Activated naive CD8-positive, alpha-beta T cell treated with anti-CD3 and anti-CD28 coated beads, Interleukin-2, amount 50 U/mL, for 24 hours (primary cell): ENCODE measurements at regions not wholly inside any gene's neighbourhood (a gene's known extent, or its start where the extent isn't known, plus 50 kb on each side); places are given as distances from the start of the nearest gene placed in this dataset.
"Not testable (repeated sequence)": the region's sequence is repeated elsewhere in the genome, so short reads cannot be mapped to it uniquely, and the experiment has no call there.

Source experiments
- ATAC-seq: fragments of 150-1000 bp; cut with Tn5 transposase; one replicate; pipeline ENCODE4 v1.10.0; 2021
- DNase-seq: peaks from one replicate; pipeline ENCODE4 v3.0.0; 2021
- H3K27ac Mint-ChIP-seq: one replicate; pipeline ENCODE4 v1.8.0; 2021; ENCODE audit warnings: mild to moderate bottlenecking, mixed read lengths
- H3K27me3 Mint-ChIP-seq: one replicate; pipeline ENCODE4 v1.8.0; 2021; ENCODE audit warnings: mixed read lengths
- H3K36me3 Mint-ChIP-seq: one replicate; pipeline ENCODE4 v1.8.0; 2021; ENCODE audit warnings: low read depth, mixed read lengths
- H3K4me1 Mint-ChIP-seq: one replicate; pipeline ENCODE4 v1.8.0; 2021; ENCODE audit warnings: mixed read lengths
- H3K4me3 Mint-ChIP-seq: one replicate; pipeline ENCODE4 v1.8.0; 2021; ENCODE audit warnings: mild to moderate bottlenecking, moderate library complexity, mixed read lengths
- H3K9me3 Mint-ChIP-seq: one replicate; pipeline ENCODE4 v1.8.0; 2021; ENCODE audit warnings: mixed read lengths

DNA sequence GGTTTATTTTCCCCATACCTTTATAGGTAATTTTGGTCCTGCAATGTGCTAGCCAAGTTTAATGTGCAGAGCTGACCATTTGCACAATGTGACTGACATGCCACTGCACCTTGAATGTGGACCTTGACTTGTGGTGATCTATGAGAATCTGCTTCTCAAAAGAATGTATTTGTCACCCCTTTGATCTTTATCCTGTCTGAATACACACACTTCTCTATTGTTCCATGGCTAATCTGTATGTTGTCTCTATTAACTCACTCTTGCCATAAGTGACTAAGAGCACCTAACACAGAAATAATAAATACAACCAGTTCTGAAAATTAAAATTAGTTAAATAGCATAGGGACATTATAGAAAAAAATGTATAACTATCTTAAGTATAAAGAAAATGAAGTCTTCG is 1447.6 kb downstream of the RPIA start:
- H3K4me3 Mint-ChIP-seq, H3K27ac Mint-ChIP-seq, H3K27me3 Mint-ChIP-seq, H3K9me3 Mint-ChIP-seq, H3K36me3 Mint-ChIP-seq, ATAC-seq, H3K4me1 Mint-ChIP-seq, DNase-seq: not testable (repeated sequence)

DNA sequence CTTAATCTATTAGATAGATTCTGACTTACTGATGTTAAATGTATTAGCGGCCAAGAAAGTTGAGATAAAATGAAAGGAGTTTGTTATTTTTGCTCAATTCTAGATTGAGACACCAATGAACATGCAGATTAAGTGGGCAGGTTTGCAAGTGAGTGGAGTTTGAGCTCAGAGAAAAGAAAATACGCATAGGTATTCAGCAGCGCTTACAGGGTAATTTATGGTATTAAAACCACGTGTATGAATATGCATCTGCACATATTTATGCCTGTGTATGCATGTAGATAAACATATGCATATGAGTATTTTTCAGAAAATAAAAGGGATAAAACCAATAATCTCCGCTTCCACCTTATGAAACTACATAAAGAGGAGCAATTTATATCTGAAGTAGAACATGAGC is 1450.1 kb downstream of the RPIA start:
- not testable (repeated sequence) for H3K36me3 Mint-ChIP-seq, H3K4me3 Mint-ChIP-seq, H3K9me3 Mint-ChIP-seq, DNase-seq, ATAC-seq, H3K27ac Mint-ChIP-seq, H3K27me3 Mint-ChIP-seq, H3K4me1 Mint-ChIP-seq

DNA sequence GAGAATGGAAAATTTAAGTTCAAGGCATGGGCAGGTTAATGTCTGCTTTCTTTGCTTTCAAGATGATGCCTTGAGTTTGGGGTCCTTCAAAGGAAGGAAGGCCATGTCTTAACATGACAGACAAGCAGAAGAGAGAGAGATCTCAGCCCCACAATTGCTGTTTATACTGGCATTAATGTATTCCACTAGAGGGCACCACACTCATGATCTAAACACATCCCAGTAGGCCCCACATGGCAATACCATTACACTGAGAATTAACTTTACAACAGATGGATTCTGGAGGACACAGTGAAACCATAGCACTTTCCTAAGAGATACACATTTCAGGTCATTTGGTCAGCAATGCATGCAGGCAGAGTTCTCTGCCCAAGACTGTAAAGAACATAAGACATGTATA is 1460.3 kb downstream of the RPIA start:
- not testable (repeated sequence) for ATAC-seq, DNase-seq, H3K27me3 Mint-ChIP-seq, H3K4me1 Mint-ChIP-seq, H3K27ac Mint-ChIP-seq, H3K9me3 Mint-ChIP-seq, H3K36me3 Mint-ChIP-seq, H3K4me3 Mint-ChIP-seq

DNA sequence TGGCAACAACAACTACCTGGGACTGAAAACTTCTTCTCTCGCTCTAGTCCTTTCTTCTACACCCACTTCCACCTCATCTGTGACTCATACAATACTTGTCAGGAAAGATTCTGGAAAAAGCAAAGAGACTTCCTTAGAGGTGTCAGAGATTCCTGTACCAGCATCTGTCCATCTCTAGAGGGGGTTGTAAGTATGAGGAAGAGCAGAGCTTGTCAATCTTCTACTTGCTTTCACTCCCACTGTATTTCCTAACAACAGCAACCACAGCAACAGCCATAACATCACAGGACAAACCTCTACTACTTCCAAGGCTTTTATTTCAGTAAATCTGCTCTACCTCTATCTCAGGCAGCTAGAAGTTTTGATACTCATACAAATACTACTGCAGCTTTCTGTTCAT is 1479.5 kb downstream of the RPIA start:
- H3K9me3 Mint-ChIP-seq, H3K36me3 Mint-ChIP-seq, DNase-seq, ATAC-seq, H3K4me3 Mint-ChIP-seq, H3K4me1 Mint-ChIP-seq, H3K27ac Mint-ChIP-seq, H3K27me3 Mint-ChIP-seq: not testable (repeated sequence)

DNA sequence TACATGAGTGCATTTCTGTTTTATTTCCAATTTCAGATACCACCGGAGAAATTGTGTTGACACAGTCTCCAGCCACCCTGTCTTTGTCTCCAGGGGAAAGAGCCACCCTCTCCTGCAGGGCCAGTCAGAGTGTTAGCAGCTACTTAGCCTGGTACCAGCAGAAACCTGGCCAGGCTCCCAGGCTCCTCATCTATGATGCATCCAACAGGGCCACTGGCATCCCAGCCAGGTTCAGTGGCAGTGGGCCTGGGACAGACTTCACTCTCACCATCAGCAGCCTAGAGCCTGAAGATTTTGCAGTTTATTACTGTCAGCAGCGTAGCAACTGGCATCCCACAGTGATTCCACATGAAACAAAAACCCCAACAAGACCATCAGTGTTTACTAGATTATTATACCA is 1481.6 kb downstream of the RPIA start:
- H3K36me3 Mint-ChIP-seq, H3K4me1 Mint-ChIP-seq, H3K4me3 Mint-ChIP-seq, H3K9me3 Mint-ChIP-seq, H3K27me3 Mint-ChIP-seq, DNase-seq, H3K27ac Mint-ChIP-seq, ATAC-seq: not testable (repeated sequence)

DNA sequence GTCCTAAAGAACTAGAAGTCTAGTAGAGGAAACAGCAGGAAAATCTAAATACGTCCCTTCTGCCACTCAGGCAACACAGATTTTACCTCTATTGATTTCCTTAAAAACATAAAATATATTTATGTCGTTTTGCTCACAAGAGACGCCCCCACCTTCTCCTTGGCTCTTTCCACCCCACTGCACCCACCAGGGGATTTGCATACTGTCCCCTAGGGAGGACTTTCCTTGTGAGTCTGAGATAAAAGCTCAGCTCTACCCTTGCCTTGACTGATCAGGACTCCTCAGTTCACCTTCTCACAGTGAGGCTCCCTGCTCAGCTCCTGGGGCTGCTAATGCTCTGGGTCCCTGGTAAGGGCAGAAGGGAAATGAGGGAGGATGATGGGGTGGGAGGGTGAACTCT is 1488.1 kb downstream of the RPIA start:
- H3K9me3 Mint-ChIP-seq: not testable (repeated sequence)

DNA sequence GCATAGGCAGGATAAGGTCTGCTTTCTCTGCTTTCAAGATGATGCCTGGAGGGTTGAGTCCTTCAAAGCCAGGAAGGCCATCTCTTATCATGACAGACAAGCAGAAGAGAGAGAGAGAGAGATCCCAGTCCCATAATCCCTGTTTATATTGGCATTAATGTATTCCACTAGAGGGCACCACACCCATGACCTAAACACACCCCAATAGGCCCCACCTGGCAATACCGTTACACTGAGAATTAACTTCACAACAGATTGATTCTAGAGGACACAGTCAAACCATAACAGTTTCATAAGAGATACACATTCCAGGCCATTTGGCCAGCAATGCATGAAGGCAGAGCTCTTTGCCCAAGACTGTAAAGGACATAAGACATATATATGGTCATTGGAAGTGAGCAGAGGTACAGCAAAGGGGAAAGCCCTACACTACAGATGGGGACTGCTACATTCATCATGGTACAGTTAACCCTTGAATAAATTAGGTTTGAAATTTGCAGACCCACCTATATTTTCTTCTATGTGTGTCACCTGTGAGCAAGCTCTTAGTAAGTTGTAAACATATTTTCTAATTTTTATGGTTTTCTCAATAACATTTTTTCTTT is 1516.1 kb downstream of the RPIA start:
- ATAC-seq (no peak), DNase-seq (no peak)
- Mint-ChIP-seq H3K27ac (no peak overlapping the region), H3K9me3 (no peaks in the 10 kb centered on the region), H3K27me3 (no peaks in the 10 kb centered on the region), H3K4me1 (no peaks in the 10 kb centered on the region), H3K36me3 (no peaks in the 10 kb centered on the region), H3K4me3 (no peak overlapping the region)

More for the DNA sequence above, 1488.1 kb downstream of the RPIA start:
- not testable (repeated sequence) for H3K4me1 Mint-ChIP-seq, DNase-seq, H3K27me3 Mint-ChIP-seq, H3K36me3 Mint-ChIP-seq, H3K4me3 Mint-ChIP-seq, ATAC-seq, H3K27ac Mint-ChIP-seq

DNA sequence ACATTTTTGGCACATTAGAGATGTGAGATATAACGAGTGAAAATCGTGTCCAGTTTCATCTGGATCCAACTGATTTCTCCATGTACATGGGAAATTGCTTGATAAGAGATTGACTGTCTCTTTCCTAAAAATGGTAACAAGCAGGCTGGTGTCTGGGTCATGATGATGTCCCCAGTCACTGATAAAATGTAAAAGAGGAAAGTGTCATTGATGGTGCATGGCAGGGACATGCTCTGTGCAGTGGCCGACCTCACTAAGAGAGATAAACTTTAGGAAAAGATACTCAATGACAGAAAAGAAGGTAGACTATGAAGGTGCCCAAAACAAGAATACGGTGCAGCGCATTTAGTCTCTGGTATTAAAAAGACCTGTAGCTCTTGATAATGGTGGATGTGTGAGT is 1517.5 kb downstream of the RPIA start:
- no peaks in the 10 kb centered on the region for H3K4me1 Mint-ChIP-seq
- ATAC-seq (no peak), DNase-seq (no peak)
- H3K9me3 Mint-ChIP-seq: no peaks in the 10 kb centered on the region
- H3K36me3 Mint-ChIP-seq: no peaks in the 10 kb centered on the region
- H3K4me3 Mint-ChIP-seq: no peak overlapping the region
- no peaks in the 10 kb centered on the region for H3K27me3 Mint-ChIP-seq
- H3K27ac Mint-ChIP-seq: no peak overlapping the region

DNA sequence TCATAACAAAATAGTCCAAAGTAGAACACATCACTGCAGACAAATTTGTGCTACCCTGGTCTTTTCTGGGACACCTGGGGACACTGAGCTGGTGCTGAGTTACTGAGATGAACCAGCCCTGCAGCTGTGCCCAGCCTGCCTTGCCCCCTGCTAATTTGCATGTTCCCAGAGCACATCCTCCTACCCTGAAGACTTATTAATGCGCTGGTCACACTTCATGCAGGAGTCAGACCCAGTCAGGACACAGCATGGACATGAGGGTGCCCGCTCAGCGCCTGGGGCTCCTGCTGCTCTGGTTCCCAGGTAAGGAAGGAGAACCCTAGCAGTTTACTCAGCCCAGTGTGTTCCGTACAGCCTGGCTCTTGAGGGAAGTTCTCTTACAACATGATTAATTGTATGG is 1518.3 kb downstream of the RPIA start:
- Mint-ChIP-seq H3K4me3 (no peak overlapping the region), H3K27me3 (no peaks in the 10 kb centered on the region), H3K4me1 (no peaks in the 10 kb centered on the region), H3K9me3 (no peaks in the 10 kb centered on the region), H3K36me3 (no peaks in the 10 kb centered on the region), H3K27ac (no peak overlapping the region)
- no peak for ATAC-seq
- no peak for DNase-seq

DNA sequence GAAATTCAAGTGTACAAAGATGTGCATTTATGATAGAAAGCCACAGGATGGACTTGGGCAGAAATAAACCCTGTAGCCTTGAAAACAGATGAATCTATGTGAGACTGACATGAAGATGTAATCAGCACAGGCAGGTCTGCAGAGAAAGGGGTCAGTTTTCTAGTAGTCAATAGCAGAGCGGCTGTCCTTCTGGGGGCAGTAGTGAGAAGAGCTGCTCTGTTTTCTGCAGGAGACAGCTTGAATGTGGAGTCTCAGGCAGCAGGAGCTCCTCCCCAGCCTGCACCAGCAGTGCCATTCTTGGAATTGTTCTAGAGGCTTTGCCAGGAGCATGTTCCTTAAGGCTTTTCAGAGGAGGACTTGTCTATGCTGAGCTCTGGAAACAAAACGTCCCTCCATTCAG is 1524.4 kb downstream of the RPIA start:
- DNase-seq, H3K27me3 Mint-ChIP-seq, H3K36me3 Mint-ChIP-seq, H3K9me3 Mint-ChIP-seq, H3K4me1 Mint-ChIP-seq, H3K27ac Mint-ChIP-seq, ATAC-seq, H3K4me3 Mint-ChIP-seq: not testable (repeated sequence)

DNA sequence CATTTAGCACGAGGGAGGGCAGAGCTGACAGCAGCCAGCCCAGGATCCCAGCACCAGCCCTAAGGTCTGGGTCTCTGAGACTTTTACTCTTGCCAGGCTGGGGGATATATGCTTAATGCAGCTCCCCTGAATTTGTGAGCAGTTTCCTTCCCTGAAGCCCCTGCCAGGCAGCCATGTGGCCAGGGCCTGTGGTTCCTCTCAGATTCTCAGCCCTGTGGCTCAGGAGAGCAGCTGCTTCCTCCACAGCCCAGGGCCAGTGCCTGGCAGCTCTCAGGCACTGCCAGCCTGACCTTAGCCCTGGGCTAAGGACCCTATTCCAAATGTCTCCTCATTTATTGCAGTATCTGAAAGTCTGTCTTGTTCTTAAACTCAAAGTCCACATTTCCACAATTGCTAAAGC is 1525.3 kb downstream of the RPIA start:
- not testable (repeated sequence) for H3K36me3 Mint-ChIP-seq, H3K27me3 Mint-ChIP-seq, H3K9me3 Mint-ChIP-seq, DNase-seq, ATAC-seq, H3K27ac Mint-ChIP-seq, H3K4me1 Mint-ChIP-seq, H3K4me3 Mint-ChIP-seq

DNA sequence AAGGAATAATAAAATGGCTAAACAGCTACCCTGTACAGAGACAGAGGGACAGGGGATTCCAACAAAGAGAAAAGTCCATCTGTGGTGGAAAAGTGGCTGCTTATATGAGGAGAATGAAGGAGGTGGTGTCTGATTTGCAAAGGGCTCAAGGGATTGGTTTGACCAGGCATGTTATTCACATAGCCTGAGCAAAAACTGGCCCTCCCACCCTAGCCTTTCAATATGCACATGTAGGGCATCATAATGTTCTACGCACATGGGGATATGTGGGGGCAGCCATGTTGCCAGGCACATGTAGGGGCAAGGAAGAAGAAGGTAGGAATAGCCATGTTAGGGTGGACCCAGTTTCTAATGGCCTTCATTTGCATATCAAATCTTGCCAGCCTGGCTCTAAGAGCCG is 1527.1 kb downstream of the RPIA start:
- not testable (repeated sequence) for H3K27ac Mint-ChIP-seq, H3K4me3 Mint-ChIP-seq, H3K9me3 Mint-ChIP-seq, ATAC-seq, H3K36me3 Mint-ChIP-seq, DNase-seq, H3K27me3 Mint-ChIP-seq, H3K4me1 Mint-ChIP-seq

DNA sequence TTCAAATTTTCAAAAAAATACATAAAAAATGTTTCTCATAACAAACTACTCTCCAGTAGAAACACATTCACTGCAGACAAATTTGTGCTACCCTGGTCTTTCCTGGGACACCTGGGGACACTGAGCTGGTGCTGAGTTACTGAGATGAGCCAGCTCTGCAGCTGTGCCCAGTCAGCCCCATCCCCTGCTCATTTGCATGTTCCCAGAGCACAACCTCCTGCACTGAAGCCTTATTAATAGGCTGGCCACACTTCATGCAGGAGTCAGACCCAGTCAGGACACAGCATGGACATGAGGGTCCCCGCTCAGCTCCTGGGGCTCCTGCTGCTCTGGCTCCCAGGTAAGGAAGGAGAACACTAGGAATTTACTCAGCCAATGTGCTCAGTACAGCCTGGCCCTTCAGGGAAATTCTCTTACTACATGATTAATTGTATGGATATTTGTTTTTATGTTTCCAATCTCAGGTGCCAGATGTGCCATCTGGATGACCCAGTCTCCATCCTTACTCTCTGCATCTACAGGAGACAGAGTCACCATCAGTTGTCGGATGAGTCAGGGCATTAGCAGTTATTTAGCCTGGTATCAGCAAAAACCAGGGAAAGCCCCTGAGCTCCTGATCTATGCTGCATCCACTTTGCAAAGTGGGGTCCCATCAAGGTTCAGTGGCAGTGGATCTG is 1529.3 kb downstream of the RPIA start:
- not testable (repeated sequence) for H3K27ac Mint-ChIP-seq, H3K4me1 Mint-ChIP-seq, ATAC-seq, H3K9me3 Mint-ChIP-seq, H3K4me3 Mint-ChIP-seq, H3K27me3 Mint-ChIP-seq, DNase-seq, H3K36me3 Mint-ChIP-seq

DNA sequence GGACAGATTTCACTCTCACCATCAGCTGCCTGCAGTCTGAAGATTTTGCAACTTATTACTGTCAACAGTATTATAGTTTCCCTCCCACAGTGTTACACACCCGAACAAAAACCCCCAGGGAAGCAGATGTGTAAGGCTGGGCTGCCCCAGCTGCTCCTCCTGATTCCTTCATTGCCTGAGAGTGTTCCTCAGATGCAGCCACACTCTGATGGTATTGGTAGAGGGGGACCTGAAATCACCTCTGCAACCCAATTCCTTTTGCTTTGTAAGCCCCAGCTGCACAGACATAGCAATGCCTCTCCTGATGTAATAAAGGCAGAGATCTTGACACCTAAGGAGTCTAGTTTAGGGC is 1529.8 kb downstream of the RPIA start:
- no peak overlapping the region for H3K4me3 Mint-ChIP-seq
- H3K9me3 Mint-ChIP-seq: no peaks in the 10 kb centered on the region
- no peak overlapping the region for H3K27ac Mint-ChIP-seq
- DNase-seq (no peak), ATAC-seq (no peak)
- H3K27me3 Mint-ChIP-seq: peaks cover 4% of the 10 kb centered on the region
- H3K4me1 Mint-ChIP-seq: no peaks in the 10 kb centered on the region
- H3K36me3 Mint-ChIP-seq: no peaks in the 10 kb centered on the region

DNA sequence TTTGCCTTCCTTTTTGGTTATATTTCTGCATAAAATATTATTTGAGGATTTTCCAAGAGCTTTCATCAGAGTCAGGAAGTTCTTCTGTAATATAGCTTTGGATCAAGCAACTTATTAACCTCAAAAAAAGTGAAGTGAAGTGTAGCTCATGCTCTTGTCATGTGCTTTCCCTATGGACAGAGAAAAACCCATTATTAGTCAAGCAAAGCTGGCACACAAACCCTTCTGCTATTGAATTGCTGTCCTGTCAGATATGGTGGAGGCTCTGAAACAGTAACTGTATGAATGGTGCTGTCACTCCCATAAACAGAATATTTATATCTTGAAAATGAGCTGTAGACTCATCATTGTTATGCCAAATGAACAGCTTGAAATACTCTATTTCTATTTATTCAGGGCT is 1533.3 kb downstream of the RPIA start:
- not testable (repeated sequence) for H3K36me3 Mint-ChIP-seq, H3K4me3 Mint-ChIP-seq, ATAC-seq, H3K27ac Mint-ChIP-seq, H3K27me3 Mint-ChIP-seq, H3K9me3 Mint-ChIP-seq, DNase-seq, H3K4me1 Mint-ChIP-seq
